Stimulated activated CD8-positive, alpha-beta memory T cell treated with anti-CD3 and anti-CD28 coated beads, Interleukin-7, amount 100 ng/mL, for 24 hours (primary cell): ENCODE measurements at regions not wholly inside any gene's neighbourhood (a gene's known extent, or its start where the extent isn't known, plus 50 kb on each side); places are given as distances from the start of the nearest gene placed in this dataset.

Experiments
- DNase-seq: peaks from one replicate; pipeline ENCODE4 v3.0.0-alpha.2; 2020; ENCODE audit warnings: low read depth

DNA sequence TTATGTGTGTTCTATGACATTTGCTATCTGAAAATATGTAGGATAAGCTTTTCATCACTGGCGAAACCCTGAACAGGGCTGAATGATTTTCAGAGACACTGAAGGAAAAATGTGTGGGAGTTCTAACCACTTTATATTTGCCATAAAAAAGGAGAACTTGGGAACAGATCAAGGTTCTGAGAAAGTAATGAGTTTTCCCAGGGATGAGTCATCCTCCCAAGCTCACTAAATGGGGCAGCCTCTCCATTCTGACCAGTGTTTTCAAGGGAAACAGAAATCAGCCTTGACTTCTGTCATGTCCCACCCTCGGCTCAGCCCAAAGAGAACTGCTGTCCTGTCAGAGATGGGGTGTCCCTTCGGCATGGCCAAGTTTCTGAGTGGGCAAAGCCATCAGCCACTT is 2109.8 kb upstream of the CELF4 start:
- DNase-seq: no peak

DNA sequence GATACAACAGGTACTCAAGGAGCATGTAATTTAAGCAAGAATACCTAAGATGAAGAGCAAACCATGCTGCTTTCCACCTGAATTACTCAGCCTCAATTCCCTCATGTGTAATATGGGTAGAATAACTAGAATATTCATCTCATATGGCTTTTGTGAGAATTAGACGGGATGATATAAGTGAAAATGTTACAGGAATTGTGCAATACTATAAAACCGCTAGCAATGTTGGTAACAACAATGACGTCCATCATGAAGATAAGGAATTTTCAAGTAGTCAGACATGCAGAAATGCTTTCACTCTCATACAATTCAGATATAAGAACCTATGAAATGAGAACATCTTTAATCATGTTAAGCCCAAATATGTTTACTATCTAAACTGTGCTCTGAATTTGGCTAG is 2106.6 kb upstream of the CELF4 start:
- no peak for DNase-seq

DNA sequence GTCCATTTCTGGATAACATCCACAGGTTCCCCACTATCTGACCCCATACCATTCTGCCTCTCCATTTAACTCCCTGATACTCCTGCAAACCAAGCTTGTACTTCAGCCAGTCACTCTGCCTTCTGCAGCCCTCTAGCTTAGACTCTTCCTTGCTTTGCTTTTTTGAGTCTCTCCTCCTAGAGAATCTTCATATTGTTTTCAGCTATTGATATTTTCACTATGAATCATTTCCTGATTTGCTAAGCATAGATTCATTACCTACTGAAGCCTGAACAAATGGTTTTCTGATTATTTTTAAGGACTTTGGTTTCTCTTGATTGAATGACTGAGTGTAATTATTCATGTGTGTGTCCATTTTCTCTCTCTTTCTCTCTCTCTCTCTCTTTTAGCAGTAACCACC is 2102.3 kb upstream of the CELF4 start:
- DNase-seq: no peak

DNA sequence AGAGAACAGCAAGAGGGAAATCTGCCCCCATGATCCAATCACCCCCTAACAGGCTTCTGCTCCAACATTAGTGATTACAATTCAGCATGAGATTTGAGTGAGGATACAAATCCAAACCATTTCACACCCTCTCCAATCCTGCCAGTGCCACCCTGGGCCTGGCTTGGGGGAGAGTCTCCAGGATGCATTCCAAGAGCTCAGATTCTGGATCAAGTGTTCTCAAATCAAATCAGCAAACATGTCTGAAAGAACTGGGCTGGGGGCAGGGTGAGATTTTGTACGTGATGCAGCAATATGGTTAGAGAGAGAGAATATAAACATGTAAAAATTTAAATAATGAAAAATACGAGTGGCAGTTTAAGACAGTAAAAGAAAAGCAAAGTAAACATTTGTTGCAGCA is 2100.9 kb upstream of the CELF4 start:
- no peak for DNase-seq

DNA sequence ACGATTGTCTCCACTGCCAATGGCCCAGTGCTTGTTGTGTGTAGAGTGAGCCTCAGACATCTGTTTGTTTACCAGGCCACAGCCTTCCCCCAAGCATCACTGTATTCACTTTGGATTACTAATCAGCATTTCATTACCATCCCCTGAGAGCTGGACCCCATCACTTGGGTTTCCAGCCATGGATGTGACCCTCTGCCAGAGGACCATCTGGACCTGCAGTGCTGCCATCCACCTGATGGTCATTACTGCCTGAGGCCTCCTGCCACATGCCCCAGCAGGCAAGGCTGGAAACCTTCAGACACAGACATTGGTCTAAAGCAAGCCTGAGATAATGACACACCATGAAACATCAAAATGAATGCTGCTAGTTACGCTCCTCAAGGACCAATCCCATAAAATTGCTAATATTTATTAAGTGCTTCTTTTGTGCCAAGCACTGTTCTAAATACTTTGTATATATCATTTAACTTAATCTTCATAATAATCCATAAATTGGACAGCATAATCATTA is 2096.3 kb upstream of the CELF4 start:
- DNase-seq: no peak

DNA sequence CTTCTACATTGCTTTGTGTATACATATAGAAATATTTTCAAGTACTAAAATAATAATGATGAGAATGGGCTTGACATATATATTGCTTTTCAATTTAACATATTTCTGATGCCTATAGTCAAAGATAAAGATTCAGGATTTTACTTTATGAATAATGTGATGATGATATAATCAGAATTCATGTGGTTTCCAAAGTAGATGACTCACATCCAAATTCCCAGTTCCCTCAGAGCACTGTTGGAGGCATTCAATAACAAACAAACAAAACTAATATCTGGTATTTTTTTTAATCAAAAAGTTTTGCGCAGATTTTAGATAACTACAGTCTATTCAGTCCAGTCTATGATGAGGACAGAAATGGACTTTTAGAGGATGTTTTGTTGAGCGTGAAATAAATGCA is 2094.5 kb upstream of the CELF4 start:
- DNase-seq: no peak

DNA sequence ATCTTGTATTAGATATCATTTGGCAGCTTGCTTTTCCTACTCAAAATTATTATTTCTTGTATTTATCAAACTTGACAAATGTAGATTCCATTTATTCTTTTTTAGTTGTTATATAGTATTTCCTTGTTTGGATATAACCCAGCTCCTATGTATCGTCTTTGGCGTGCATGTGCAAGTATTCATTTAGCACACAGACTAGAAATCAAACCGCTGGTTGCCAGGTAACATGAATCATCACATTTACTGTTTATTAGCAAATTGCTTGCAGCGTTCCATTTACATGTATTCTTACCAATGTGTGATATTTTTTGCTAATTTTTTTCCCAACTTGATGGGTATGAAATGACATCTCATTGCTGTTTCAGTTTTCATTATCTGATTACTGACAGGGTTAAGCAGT is 2089.7 kb upstream of the CELF4 start:
- DNase-seq: no peak

DNA sequence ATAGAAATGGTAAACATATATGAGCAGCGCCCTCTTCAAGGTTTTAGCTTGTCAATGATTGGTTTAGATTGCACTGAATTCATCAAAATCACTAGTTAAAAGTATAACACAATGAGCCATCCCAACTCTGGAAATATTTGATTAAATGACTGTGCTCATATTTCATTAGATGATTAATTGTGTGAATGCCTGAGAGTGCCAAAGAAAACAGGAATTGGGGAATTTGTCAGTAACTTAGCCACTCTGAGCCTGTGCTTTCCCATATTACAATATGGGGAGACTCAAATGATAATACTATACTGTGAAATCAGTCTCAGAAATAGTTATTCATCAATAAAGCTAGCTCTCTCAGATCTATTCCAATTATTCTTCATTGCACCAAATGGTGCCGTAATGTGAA is 2087.6 kb upstream of the CELF4 start:
- DNase-seq: no peak

DNA sequence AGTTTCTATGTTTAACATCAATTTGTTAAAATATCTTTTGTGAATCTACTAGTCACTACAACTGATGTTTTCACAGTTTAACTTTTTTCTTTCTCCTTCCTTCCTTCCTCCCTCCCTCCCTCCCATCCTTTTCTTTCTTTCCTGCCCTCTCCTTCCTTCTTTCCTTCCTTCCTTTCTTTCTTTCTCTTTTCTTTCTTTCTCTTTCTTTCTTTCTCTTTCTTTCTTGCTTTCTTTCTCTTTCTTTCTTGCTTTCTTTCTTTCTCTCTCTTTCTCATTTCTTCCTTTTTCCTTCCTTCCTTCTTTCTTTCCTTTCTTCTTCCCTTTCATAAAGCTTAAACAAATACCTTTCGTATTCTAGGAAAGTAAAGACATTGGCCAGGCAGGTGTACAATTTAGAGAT is 2083.0 kb upstream of the CELF4 start:
- no peak for DNase-seq

DNA sequence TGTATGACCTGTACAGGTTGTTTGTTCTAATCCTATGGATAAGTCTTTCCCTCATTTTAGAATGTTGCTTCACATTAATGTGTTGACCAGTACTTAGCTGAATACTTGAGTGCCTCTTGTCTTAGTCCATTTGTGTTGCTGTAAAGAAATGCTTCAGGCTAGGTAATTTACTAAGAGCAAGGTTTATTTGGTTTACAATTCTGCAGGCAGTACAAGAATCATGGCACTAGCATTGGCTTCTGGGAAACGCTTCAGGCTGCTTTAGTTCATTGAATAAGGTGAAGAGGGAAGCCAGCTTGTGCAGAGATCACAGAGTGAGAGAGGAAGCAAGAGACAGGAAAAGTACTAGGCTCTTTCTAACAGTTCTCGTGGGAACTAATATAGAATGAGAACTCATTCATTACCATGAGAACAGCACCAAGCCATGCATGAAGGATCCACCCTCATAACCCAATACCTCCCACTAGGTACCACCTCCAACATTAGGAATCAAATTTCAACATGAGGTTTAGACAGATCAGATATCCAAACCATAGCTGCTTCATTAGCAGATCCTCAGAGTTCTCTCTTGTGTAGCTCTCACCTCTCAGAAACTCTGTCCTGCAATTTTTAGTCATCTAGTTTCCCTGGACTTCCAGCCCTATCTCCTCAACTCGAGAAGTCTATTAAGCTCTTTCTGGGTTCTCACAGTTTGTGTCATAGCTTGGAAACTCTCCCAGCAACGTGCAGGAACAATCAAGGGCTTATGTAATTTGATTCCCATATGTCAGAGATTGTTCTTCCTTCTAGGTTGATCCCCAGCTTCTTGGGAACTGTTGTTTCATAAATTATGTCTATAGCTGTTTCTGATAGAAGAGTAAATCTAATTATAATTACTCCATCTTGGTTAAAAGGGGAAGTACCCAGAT is 2082.3 kb upstream of the CELF4 start:
- no peak for DNase-seq

DNA sequence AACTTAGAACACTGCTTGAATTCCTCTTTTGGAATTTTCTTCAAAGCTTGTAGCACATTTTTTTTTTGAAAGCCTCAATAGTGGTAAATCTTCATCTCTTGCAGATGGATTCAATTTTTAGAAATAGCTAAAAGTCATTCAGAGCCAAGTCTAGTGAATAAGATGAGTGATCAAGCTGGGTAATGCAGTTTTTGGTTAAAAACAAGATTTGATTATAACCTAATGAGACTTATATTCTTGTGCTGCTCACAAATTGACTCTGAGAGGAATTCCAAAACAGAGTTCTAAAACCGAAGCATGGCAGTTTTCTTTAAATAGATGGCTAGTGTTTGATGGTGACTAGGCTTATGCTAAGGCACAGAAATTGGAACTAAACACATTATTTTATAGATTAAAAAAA is 2072.6 kb upstream of the CELF4 start:
- no peak for DNase-seq

DNA sequence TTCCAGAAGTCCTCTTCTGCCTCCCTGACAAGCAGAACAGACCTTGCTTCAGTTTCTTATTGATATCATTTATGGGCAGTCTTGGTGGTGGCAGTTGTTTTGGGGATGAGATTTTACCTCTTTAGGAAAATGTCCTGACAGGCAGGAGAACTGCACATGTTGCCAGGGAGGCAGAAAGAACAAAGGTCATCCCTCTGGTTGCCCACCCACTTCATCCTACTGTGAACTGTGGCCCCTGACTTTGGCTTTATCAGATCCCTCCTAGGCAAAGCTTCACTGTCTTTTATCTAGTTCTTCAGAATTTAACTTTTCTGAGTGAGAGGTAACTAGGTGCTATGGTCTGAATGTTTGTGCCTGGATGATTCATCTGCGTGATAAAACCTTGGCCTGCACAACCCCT is 2071.3 kb upstream of the CELF4 start:
- no peak for DNase-seq

DNA sequence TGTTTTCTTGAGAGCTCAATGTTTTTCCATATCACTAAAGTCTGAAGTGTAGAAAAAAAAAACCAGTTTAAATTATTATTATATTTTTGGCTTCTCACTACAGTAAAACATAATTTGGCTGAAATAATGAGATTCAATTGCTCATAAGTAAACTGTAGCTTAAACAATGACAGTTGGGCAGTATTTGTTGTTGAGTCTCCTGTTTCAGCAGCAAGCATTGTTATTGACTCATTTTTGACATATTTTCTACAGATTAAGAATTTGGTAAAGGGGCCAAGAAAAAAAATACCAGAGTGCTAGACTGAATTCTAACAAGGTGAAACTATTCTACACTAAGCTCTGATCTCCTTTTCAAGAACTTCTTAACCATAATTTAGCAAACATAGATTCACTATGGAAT is 2070.4 kb upstream of the CELF4 start:
- DNase-seq: no peak

DNA sequence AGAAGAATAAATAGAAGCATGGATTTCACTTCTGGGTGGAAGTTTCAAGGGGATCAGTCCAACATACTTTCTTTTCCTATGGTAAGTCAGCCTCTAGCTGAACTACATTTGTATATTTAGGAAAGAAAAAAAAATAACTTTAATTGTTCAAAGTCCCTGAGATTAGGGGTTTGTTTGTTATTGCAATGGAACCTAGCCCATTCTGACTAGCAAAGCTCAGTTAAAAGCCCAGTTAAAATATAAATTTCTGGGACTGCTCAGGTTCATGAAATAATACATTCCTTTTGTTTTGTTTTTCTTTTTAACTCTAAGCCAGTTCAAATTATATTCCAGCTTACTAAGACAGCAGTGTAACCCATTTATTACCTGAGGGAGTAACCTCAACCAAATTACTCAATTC is 2069.6 kb upstream of the CELF4 start:
- DNase-seq: no peak

DNA sequence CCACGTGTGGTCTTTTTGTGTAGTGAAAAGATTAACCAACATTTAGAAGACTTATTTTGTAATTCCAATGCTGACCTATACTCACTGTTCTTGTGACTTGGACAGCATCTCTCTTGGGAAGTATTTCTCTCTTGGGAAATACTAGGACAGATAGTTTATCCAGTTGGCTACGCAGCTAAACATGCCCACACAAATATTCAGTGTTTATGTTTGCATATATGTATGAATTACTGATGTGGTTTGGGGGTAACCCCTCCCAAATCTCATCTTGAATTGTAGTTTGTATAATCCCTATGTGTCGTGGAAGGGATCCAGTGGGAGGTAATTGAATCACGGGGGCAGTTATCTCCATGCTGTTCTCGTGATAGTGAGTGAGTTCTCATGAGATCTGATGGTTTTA is 2062.3 kb upstream of the CELF4 start:
- no peak for DNase-seq

DNA sequence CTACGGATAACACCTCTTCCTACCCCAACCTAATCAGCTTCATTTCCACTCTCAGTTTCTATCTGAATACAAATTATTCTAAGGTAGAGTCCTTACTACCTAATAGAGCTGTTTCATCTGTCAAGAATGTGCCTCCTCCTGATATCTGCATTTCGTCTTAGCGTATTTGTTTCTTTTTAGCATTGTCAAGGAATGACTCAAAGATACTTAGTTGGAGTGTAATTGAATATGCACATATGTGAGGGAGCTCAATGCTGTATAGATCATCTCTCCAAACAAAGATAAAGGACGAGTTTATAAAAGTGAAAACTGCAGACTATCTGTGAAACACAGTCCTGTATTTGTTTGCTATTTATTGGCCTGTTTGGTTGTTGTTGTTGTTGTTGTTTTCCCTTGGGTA is 2059.4 kb upstream of the CELF4 start:
- no peak for DNase-seq

DNA sequence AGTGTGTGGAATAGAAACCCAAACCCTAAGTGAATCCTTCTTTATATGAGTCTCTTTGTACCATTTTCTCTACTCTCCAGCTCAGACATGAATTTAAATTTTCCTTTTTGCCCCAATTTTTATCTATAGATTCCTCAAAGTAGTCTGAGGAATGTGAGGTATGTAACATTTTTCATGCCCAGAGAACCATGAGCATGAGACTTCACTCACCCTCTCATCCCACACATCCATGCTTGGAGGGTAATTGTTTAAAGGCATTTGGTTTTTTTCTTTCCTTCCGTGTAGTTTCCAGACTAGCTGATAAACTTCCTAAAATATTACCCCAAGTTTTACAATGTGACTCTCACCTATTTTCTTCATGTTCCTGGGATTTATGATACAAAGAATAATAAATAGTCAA is 2056.8 kb upstream of the CELF4 start:
- DNase-seq: no peak

DNA sequence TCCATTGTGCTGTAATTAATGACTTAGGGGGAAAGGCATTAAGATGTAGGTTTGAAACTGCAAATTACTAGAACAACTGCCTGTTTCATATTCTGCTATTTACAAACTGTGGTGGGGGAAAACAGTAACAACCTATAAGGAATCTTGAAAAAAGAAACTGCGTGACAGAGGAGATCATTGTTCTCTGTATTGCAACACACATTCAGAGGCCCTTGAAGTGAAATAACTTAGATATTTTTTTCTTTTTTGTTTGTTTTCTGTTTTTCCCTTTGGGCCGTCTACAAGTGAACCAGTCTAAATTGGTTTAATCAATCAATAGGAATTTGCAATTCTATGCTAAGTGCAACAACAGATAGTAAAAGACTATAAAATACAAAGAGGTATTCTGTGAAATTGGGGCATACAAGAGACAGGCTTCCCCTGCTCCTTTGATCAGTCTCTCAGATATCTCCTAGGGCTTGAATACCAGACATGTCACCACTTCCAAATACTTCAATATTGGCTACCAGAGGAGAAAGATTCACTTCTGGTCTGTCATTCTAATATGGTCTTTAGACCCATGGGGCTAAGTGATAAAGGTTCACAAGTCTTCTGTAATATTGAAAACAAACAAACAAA is 2055.1 kb upstream of the CELF4 start:
- no peak for DNase-seq

DNA sequence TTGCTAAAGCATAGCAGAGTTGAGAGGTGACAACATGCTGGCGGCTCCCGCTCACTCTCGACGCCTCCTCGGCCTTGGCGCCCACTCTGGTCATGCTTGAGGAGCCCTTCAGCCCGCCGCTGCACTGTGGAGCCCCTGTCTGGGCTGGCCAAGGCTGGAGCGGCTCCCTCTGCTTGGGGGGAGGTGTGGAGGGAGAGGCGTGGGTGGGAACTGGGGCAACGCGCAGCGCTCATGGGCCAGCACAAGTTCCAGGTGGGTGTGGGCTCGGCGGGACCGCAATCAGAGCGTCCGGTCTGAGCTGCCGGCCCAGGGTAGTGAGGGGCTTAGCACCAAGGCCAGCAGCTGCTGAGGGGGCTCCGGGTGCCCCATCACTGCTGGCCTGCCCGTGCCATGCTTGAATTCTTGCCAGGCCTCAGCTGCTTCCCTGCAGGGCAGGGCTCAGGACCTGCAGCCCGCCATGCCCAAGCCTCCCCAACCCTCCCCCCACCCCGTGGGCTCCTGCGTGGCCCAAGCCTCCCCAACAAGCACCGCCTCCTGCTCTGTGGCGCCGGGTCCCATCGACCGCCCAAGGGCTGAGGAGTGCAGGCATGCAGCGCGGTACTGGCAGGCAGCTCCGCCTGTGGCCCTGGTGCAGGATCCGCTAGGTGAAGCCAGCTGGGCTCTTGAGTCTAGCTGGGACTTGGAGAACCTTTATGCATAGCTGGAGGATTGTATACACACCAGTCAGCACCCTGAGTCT is 2052.8 kb upstream of the CELF4 start:
- no peak for DNase-seq

DNA sequence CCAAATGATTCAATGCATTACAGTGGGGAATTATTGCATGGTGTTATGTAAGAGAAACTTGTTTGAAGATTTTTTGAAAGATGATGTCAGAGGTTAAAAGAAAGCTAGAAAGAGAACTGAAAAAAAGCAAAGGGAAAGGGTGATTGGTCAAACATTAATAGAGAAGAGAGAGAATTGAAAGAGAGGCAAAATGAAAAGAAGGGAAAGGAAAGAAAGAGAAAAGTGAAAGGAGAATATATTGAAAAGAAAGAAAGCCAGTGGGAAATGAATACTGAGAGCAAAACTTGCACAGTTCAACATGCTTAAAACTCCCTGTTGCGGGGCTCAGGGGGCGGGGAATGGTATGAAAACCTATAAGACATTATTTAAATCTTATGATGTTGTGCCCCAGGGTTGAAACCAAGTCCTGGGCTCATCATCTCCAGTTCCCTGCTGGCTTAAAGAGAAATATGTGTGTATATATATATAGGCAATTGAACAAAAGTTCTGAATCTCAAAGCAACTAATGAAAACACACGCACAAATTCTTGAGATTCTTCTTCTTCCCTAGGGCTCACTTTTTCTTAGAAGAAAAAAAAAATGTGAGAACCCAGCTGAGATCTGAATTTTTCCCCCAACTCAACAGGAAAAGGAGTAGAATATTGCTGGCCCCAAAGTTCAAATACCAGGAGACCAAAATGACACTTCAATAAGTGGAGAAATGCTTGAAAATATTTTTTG is 2045.9 kb upstream of the CELF4 start:
- no peak for DNase-seq

DNA sequence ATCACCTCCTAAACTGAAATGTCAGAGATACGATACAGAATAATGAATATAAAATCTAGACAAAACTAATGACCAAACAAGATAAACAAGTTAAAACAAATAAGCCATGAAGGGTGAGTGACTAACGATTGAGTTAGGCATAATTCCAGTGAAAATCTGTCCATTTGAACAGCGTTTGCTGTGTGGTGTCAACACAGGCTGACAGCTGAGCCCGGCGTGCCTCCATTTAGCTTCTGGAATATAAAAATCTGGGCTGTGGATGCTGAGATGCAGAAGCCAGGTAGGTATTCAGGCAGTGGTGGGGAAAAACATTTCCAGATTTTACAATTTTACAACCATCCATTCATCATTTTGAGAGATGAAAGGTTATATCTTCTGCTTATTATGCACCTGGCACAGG is 2041.4 kb upstream of the CELF4 start:
- no peak for DNase-seq

DNA sequence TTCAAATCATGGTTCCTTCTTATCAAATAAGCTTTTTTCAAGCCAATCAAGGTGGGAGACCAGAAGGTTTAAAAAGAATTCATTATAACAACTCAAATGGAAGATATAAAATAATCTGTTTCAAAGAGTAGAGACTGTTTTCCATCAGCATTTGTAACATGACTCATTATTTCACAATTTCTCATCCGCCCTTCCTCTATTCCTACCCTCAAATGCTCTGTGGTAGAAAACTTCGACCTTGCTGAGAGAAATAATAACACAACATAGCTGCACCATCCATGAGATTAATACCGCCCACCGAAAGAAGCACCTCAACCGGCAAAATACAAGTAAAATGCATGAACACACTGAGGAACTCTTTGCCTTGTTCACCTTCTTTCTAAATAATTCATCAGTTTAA is 2039.2 kb upstream of the CELF4 start:
- DNase-seq: no peak
